Islet of Langerhans (tissue), 1 donor: ENCODE measurements at regions not wholly inside any gene's neighbourhood (a gene's known extent, or its start where the extent isn't known, plus 50 kb on each side); places are given as distances from the start of the nearest gene placed in this dataset.
"Not testable (repeated sequence)": the region's sequence is repeated elsewhere in the genome, so short reads cannot be mapped to it uniquely, and the experiment has no call there.

ENCODE experiments used
- FAIRE-seq: peaks from one replicate; lab custom pipeline; 2011; peaks lifted over from hg19 to GRCh38; lab: Jason Lieb, UNC

DNA sequence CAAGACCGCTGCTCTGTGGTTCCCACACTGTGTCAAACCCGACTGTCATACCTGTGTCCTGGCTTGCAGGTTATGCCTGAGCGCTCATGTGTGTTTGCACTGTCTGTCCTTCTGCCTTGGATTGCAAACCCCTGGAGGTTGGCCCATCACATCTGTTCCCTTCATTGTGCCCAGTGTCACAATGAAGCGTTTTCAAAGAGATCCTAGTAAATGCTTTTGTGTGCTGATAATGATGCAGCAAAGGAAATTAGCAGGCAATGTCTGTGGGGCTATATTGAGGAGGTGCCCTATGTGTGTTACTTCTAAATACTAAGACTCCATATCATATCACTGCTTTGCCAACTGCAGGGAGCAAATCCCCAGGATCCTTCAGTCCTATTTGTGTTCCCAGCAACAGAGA, 424.4 kb upstream of the NFIA start:
- no peak for FAIRE-seq

GRCh38 chr1:60655679-60656355, 426.5 kb upstream of the NFIA start:
- no peak for FAIRE-seq

- FAIRE-seq: not testable (repeated sequence)
Measured at GRCh38 chr1:60640033-60640551, 442.3 kb upstream of the NFIA start.

DNA sequence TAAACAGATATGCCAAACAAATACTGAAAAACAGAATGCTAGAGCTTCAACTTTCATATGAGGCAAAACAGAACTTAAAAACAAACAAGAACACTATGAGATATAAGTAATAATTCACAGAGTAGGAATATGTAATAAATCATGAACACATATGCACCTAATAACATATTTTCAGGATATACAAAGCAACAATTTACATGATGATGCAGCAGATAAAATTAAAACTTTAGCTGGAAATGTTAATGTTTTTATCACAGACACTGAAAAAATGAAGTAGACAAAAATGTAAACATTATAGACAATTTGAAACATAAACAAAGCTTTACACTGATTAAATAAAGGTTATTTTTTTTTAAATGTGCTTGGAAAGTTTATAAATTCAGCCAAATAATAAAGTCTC, 443.1 kb upstream of the NFIA start:
- peak; percentile 81 for FAIRE-seq

- no peak for FAIRE-seq
Measured at GRCh38 chr1:60637651-60638050, 444.7 kb upstream of the NFIA start.

GRCh38 chr1:60636946-60637345, 445.4 kb upstream of the NFIA start:
- no peak for FAIRE-seq

DNA sequence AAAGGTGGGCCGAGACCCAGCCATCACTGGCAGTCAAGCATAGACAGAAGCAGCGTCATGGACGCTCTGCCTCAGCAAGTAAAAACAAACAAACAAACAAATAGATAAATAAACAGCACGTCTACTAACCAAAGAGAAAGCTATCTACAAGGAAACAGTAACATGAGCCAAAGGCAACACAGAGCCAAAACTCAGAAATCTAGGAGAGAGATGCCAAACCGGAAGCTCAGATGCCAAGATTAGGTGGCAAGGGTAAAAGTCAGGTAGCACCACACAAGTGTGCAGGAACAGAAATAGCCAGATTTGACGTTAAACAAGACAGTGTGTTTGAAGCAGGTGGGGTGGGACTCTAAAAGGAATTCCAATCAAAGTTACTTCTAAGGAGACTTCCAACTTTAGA, 448.3 kb upstream of the NFIA start:
- FAIRE-seq: no peak

GRCh38 chr1:60622486-60622885, 459.9 kb upstream of the NFIA start:
- no peak for FAIRE-seq

GRCh38 chr1:60621368-60621851, 461.0 kb upstream of the NFIA start:
- no peak for FAIRE-seq

DNA sequence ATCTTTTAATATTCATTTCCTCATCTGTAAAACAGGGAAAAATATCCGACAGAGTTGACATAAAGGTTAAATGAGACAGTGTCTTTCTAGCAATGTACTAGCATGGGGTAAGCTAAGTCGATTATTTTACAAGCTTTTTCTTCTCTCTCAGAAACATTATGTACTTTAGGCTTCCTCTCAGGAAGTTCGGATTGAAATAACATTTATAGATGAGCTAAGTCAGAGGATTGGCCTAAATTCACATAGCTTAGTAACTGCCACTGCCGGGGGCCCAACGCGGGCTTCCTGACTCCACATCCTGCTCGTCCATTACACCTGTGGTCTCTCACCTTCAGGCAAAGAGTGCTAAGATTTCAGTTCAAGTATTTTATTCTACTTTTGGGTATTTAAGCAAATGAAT, 462.3 kb upstream of the NFIA start:
- FAIRE-seq: no peak

DNA sequence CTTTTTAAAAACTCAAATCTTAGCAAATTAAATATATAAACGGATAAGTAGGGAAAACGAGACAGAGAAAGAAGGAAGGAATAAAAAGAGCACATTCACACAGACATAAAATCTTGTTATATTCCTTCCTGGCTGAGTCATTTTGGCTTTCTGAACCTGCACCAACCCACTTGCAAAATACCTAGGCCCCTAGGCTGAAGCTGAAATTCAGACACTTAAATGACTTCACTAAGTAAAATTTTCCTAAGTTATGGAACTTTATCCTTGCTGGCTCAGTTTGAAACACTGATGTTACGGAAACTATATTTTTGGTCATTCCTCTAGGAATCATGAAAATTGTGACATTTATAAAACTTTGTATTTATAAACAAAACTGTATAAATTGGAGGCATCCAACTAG, 462.8 kb upstream of the NFIA start:
- no peak for FAIRE-seq

DNA sequence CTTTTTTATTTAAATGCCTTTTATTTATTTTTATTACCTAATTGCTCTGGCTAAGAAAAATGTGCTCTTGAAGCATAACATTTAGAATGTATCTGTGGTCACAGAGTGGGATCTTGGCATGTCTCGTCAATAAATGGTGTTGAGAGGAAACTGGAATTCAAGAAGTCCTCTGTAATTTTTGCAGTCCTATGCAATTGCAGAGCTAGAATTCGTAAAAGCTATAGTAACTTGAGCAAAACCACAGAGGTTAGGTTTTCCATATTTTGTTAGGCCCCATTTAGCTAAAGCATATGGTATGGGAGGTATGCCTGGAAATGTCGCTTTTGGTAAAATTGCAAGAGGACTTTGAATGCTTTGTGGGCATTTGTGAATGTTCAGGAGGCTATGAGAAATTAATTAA, 466.7 kb upstream of the NFIA start:
- FAIRE-seq: no peak

DNA sequence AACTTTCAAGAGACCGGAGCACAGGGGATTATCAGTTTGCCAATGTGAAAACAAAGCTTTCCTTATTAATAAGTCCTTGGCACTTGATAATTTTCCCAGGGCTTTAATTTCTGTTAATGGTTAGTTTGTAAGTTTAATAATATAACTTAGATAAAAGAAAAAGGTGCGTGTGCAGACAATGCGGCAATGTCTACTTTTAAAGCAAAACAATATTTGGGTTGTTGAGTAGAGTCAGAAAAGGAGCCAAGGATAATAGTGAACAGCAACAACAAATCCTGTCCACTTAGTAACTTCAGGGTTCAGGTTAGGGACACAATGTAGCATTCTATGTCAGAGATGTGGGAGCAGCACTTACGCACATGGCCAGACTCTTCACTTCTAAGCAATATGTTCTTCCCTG, 469.6 kb upstream of the NFIA start:
- no peak for FAIRE-seq

GRCh38 chr1:60606921-60607320, 475.4 kb upstream of the NFIA start:
- FAIRE-seq: not testable (repeated sequence)

- no peak for FAIRE-seq
Measured at GRCh38 chr1:60600532-60600931, 481.8 kb upstream of the NFIA start.

DNA sequence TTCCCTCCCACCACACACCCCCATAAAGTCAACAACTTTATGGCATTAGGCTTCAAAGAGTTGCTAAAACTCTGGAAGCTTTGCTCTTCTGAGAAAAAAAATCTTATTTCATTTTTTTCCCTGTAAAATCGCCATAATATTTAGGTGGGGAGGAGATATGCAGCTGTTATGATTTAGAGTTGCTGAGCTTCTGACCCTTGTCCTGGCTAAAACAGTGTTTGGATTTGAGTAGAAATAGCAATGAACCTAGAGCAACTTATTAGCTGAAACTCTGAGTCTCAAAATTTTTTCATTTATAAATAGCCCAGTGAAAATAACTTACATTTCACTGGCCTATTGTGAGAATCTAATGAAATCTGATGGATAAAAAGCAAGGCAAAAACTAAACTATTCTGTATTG, 482.8 kb upstream of the NFIA start:
- no peak for FAIRE-seq

GRCh38 chr1:60598041-60598910, 484.1 kb upstream of the NFIA start:
- no peak for FAIRE-seq

GRCh38 chr1:60596791-60597750, 485.3 kb upstream of the NFIA start:
- no peak for FAIRE-seq

- peak; percentile 21 for FAIRE-seq
Measured at GRCh38 chr1:60591583-60591982, 490.8 kb upstream of the NFIA start.

- FAIRE-seq: no peak
Measured at GRCh38 chr1:60589916-60590315, 492.4 kb upstream of the NFIA start.

DNA sequence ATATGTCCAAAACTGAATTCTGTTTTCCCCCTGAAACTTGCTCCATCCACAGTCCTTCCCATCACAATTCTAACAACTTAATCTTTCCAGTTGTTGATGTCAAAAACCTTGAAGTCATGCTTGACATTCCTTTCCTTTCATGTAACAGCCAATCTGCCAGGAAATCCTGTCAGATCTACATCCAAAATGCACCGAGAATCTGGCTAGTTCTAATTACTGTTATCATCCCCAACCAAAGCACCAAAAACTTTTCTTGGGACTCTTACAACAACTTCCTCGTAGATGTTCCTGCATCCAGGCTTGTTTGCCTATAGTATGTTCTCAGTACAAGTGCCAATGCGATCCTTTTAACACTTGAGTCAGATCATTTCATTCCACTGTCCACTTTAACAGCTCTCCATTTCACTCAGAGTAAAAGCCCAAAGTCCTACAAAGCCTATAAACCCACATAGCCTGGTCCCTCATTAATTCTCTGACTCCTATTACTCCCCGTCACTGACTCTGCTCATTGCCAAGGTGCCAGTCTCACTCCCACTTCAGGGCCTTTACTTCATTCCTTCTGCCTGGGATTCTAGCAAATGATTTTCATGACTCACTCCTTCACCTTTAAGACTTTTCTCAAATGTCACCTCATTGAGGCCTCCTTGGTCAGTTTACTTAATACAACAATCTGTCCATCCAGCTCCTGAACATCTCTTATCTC, 493.2 kb upstream of the NFIA start:
- FAIRE-seq: no peak

DNA sequence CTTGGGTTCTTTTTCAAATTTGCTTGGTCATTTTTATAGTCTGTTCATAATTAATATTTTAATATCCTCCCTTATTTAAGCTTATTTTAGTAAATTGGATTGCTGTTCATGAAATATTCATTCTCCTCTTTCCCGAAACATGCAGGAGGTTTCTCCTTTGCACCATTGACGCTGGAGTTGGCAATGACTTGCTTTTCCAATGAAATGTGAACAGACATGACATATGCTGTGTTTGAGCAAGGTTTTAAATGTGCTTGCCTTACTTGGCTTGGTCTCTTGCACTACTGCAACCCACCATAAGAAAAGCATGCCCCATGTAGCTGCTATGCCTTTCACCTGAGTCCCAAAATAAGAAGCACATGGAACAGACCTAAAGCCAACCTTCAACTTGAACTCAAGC, 498.0 kb upstream of the NFIA start:
- no peak for FAIRE-seq
